Peyer's patch (tissue), 4 donors: ENCODE measurements at regions not wholly inside any gene's neighbourhood (a gene's known extent, or its start where the extent isn't known, plus 50 kb on each side); places are given as distances from the start of the nearest gene placed in this dataset.

Experiments
- CTCF ChIP-seq, 6 experiments: fragments of 450-650 bp in 4 of 6; fragments of 200-600 bp in 2 of 6; sonication (generic) in 1 of 6; IDR thresholded peaks; one replicate each; pipeline ENCODE4 v1.5.1; 2017 to 2019; ENCODE audit warnings: antibody characterized with exemption in 6 of 6, mild to moderate bottlenecking in 3 of 6, moderate library complexity in 1 of 6
- POLR2A ChIP-seq, 2 donors: fragments of 450-650 bp; IDR thresholded peaks; one replicate each; pipeline ENCODE4 v1.5.1; 2017; ENCODE audit warnings: antibody characterized with exemption in 2 of 2, mild to moderate bottlenecking in 2 of 2, moderate library complexity in 2 of 2

- TF ChIP-seq CTCF (IDR thresholded peaks at IDR 0.05), result no peak
- no peak for TF ChIP-seq POLR2A (IDR thresholded peaks at IDR 0.05)
These were observed 93.6 kb upstream of the POU1F1 start for GRCh38 chr3:87370007-87370406.
